ENCODE measurements at regions not wholly inside any gene's neighbourhood (a gene's known extent, or its start where the extent isn't known, plus 50 kb on each side); places are given as distances from the start of the nearest gene placed in this dataset.
"Not testable (repeated sequence)": the region's sequence is repeated elsewhere in the genome, so short reads cannot be mapped to it uniquely, and the experiment has no call there.

DNA sequence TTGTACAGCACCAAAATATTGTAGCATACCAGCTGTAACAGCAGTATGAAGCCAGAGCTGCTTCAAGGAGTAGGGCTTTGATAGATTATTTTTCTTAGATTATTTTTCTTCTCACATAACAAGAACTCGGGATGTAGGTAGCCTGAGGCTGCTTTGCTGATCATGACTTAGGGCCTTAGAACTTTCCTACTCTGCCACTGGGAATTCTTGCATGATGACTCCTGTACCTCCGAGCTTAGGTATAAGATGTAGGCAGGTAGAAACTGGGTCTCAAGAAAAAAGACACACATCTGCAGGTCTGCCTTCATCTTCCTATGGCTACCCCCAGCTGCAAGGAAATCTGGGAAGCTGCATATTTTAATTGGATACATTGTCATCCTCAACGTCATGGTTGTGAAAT lies 115.9 kb upstream of the PNPLA4 start:
- Histone ChIP-seq H3K27ac (no peak overlapping the region), H3K36me3 (no peaks in the 10 kb centered on the region), H3K4me3 (no peak overlapping the region), H3K27me3 (no peaks in the 10 kb centered on the region), H3K9me3 (peaks cover 3 to 4% of the 10 kb centered on the region in 2 donors), H3K4me1 (no peaks in the 10 kb centered on the region)
- intact Hi-C loops (cut with DNase I; ENCODE audit: low total_unique reads), result no loop called here
- DNase-seq (ENCODE audit: low spot score in 2 of 2), result no peak
- TF ChIP-seq, protein P1, sequence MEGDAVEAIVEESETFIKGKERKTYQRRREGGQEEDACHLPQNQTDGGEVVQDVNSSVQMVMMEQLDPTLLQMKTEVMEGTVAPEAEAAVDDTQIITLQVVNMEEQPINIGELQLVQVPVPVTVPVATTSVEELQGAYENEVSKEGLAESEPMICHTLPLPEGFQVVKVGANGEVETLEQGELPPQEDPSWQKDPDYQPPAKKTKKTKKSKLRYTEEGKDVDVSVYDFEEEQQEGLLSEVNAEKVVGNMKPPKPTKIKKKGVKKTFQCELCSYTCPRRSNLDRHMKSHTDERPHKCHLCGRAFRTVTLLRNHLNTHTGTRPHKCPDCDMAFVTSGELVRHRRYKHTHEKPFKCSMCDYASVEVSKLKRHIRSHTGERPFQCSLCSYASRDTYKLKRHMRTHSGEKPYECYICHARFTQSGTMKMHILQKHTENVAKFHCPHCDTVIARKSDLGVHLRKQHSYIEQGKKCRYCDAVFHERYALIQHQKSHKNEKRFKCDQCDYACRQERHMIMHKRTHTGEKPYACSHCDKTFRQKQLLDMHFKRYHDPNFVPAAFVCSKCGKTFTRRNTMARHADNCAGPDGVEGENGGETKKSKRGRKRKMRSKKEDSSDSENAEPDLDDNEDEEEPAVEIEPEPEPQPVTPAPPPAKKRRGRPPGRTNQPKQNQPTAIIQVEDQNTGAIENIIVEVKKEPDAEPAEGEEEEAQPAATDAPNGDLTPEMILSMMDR (IDR thresholded peaks at IDR 0.05), result no peak
- TF ChIP-seq POLR2A (IDR thresholded peaks at IDR 0.05), result no peak
- TF ChIP-seq POLR2AphosphoS5 (IDR thresholded peaks at IDR 0.05), result no peak

DNA sequence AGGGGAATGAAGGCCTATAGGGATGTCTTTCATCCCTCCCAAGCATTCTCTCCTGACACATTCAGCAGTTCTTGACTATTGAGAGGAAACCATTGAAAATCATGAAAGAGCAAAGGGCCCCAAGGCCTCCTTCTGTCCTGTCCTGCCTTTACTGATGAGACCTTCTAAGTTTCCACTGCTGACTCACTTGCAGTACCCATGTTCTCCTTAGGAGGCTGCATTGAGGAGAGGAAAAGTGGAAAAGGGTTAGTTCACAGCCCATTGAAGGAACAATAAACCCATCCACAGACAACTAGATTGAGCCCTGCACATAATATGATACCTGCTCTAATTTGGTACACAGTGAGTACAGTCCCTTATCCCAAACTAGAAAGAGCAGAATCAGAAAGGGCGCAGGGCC lies 115.1 kb upstream of the PNPLA4 start:
- Histone ChIP-seq H3K36me3 (no peaks in the 10 kb centered on the region), H3K4me1 (no peaks in the 10 kb centered on the region), H3K27ac (no peak overlapping the region), H3K27me3 (no peaks in the 10 kb centered on the region), H3K4me3 (no peak overlapping the region), H3K9me3 (peaks cover 3 to 4% of the 10 kb centered on the region in 2 donors)
- intact Hi-C loops (cut with DNase I; ENCODE audit: low total_unique reads), result no loop called here
- no peak for DNase-seq (ENCODE audit: low spot score in 2 of 2)
- TF ChIP-seq, protein P1 (IDR thresholded peaks at IDR 0.05), result no peak
- TF ChIP-seq POLR2A (IDR thresholded peaks at IDR 0.05), result no peak
- no peak for TF ChIP-seq POLR2AphosphoS5 (IDR thresholded peaks at IDR 0.05)

DNA sequence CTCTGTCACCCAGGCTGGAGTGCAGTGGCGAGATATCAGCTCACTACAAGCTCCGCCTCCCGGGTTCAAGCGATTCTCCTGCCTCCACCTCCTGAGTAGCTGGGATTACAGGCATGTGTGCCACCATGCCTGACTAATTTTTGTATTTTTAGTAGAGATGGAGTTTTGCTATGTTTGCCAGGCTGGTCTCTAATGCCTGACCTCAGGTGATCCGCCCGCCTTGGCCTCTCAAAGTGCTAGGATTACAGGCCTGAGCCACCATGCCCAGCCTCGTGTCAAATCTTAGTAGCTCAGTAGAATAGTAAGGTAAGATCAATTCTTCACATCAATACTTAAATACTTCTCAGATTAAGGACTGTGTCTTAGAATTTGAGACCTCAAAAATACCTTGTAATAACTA lies 112.5 kb upstream of the PNPLA4 start:
- H3K36me3 ChIP-seq; intact Hi-C loops (cut with DNase I; ENCODE audit: low total_unique reads); H3K27me3 ChIP-seq; H3K4me3 ChIP-seq; H3K9me3 ChIP-seq; H3K4me1 ChIP-seq; H3K27ac ChIP-seq; DNase-seq (ENCODE audit: low spot score in 2 of 2): not testable (repeated sequence)

DNA sequence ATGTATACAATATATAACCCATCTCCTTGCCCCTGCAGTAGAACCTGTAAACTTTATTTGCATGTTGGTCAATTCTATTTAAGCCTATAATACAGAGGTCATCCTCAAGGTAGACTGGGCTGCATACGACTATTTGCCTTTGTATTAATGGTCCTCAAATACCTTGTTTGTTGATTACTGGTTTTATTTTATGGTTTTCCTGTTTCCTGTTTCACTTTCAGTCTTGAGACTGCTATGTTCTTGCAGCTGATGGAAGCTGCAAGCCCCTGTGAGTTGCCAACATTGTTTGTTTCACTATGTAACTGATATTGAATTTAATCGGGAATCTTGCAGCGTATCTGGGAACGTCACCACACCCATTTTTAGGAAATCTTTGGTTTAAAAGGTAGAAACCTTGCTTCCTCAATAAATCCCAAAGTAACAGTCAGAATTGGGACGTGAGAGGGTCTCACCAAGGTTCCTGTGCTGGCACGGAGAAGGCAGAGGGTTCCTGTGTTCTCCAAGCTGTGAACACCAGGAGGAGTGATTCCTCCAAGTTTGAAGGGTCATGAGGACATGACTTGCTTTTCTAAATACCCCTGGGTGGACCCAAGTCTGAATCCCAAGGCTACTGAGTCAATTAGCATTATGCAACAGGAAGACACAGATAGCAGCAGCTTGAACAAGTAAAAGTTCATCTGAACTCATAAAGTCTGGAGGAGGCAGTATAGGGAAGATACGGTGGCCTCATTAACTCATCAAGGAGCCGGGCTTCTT lies 110.6 kb upstream of the PNPLA4 start:
- DNase-seq (ENCODE audit: low spot score in 2 of 2), result no peak
- intact Hi-C loops (cut with DNase I; ENCODE audit: low total_unique reads), result no loop called here
- Histone ChIP-seq H3K27me3 (no peaks in the 10 kb centered on the region), H3K4me1 (no peaks in the 10 kb centered on the region), H3K27ac (no peak overlapping the region), H3K9me3 (no peaks in the 10 kb centered on the region), H3K36me3 (no peaks in the 10 kb centered on the region), H3K4me3 (peak overlapping the region in 2 of 3 donors; percentile 7 to 13)
- TF ChIP-seq, protein P1 (IDR thresholded peaks at IDR 0.05), result no peak
- TF ChIP-seq POLR2AphosphoS5 (IDR thresholded peaks at IDR 0.05) (no peak), POLR2A (IDR thresholded peaks at IDR 0.05) (no peak)

DNA sequence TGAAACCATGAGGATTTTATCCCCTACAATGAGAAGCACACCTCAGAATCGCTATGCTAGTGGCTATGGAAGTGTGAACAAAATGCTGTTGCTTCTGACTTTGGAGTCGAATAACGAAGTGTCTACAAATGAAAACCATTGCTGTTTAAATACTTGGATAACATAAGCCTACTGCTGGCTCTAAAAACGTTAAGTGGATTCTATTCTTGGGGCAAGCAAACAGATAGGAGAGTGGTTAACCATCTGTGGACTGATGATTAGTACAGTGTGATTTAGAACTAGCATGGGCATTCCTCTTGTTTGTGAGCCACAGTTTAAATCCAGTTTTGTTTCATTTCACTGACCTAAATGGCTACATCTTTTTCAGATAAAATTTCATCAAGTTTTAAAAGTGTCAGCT lies 109.7 kb upstream of the PNPLA4 start:
- intact Hi-C loops (cut with DNase I; ENCODE audit: low total_unique reads), result no loop called here
- H3K4me1 ChIP-seq, result no peaks in the 10 kb centered on the region
- H3K4me3 ChIP-seq, result no peak overlapping the region
- TF ChIP-seq, protein P1 (IDR thresholded peaks at IDR 0.05), result no peak
- TF ChIP-seq POLR2A (IDR thresholded peaks at IDR 0.05), result no peak
- no peak for TF ChIP-seq POLR2AphosphoS5 (IDR thresholded peaks at IDR 0.05)
- no peaks in the 10 kb centered on the region for H3K36me3 ChIP-seq
- H3K27me3 ChIP-seq, result no peaks in the 10 kb centered on the region
- H3K9me3 ChIP-seq, result no peaks in the 10 kb centered on the region
- no peak overlapping the region for H3K27ac ChIP-seq
- DNase-seq (ENCODE audit: low spot score in 2 of 2), result no peak

Data from breast epithelium (tissue), 4 donors.